Fibroblast of villous mesenchyme (primary cell): ENCODE measurements at regions not wholly inside any gene's neighbourhood (a gene's known extent, or its start where the extent isn't known, plus 50 kb on each side); places are given as distances from the start of the nearest gene placed in this dataset.

Experiments
- DNase-seq: peaks from one replicate; pipeline ENCODE4 v3.0.0-alpha.2; 2010; ENCODE audit warnings: low read depth
- H3K4me3 ChIP-seq: 2 replicates; pipeline ENCODE4 v1.5.1; 2011; ENCODE audit warnings: low read depth, mild to moderate bottlenecking, low read length
- TF ChIP-seq, protein P1 (sequence below): IDR thresholded peaks from 2 replicates; pipeline ENCODE4 v1.5.1; 2012; ENCODE audit warnings: low read depth, mild to moderate bottlenecking, low read length; ENCODE audit not compliant: insufficient read depth

DNA sequence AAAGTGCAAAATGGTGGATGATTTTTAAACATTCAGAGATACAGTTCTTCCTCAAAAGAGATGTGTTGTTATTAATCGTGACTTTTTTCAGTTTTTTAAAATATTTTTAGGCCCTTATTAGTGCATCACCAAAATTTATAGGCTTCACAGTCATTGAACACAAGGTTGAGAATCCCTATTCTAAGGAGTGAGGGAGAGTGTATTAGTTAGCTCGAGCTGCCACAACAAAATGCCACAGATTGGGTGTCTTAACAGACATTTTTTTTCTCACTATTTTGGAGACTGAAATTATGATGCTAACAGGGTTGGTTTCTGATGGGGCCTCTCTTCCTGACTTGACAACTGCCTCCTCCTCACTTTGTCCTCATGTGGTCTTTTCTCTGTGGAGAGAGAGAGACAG, 145.9 kb upstream of the TPRG1 start:
- no peak overlapping the region for H3K4me3 ChIP-seq
- no peak for DNase-seq
- TF ChIP-seq, protein P1, sequence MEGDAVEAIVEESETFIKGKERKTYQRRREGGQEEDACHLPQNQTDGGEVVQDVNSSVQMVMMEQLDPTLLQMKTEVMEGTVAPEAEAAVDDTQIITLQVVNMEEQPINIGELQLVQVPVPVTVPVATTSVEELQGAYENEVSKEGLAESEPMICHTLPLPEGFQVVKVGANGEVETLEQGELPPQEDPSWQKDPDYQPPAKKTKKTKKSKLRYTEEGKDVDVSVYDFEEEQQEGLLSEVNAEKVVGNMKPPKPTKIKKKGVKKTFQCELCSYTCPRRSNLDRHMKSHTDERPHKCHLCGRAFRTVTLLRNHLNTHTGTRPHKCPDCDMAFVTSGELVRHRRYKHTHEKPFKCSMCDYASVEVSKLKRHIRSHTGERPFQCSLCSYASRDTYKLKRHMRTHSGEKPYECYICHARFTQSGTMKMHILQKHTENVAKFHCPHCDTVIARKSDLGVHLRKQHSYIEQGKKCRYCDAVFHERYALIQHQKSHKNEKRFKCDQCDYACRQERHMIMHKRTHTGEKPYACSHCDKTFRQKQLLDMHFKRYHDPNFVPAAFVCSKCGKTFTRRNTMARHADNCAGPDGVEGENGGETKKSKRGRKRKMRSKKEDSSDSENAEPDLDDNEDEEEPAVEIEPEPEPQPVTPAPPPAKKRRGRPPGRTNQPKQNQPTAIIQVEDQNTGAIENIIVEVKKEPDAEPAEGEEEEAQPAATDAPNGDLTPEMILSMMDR = no peak

DNA sequence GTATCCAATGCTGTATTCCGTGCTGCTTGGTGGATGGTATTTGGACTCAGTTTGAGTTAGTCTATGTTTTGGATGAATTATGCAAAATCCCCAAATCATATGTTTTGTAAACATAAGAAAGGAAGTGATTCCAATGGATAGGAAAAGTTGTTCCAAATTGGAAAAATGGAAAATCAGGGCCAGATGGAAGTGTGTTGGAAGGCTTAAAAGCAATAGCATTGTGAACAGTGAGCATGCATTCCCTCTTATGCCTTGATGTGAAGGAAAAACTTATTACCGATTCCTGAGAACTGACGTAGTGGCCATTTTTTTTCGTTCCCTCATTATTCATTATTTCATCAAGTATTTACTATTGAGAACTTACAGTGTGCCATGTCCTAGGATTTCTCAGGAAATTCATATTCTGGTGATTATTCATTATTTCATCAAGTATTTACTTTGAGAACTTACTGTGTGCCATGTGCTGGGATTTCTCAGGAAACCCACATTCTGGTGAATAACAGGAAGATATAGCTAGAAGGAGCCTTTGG, 144.1 kb upstream of the TPRG1 start:
- TF ChIP-seq, protein P1 = no peak
- no peak overlapping the region for H3K4me3 ChIP-seq
- DNase-seq = no peak

DNA sequence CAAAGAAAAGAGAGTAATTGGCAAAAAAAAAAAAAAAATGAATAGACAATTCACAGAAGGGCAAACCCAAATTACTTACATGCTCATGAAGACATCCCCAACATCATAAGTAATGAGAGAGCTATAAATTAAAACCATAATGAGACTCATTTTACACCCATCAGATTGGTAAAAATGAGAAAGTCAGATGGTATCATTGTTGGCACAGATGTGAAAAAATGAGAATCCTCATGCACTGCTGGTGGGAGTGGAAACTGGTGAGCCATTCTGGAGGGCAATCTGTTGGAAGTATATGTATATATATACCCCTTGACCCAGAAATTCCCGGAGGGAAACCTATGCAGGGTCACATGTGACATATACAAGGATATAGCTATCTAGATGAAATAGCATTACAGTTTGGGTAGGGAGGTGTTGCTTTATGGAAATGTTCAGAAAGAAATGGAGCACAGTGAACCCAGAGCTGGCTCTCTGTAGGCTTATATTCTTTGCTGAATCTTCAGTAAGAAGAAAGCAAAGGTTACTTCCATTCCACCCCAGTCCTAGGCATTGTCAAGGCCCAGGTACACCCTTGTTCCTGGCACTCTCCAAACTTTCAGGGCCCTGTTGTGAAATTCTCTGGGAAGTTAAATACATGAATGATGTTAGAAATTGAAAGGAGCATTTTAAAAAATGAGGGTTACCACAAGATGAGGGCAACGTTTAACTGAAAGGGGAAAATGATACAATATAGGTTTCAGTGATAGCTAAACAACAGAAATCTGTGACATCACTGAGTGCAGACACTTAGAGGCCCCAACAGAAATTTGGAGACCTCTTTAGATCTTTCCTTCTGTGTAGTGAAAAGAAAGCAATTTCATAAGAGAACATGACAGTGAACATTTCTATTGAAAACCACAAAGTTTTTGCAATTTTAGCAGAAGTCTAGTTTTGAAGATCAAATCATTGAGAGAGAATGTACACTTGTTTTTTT, 132.7 kb upstream of the TPRG1 start:
- DNase-seq = no peak
- no peak overlapping the region for H3K4me3 ChIP-seq
- TF ChIP-seq, protein P1 = no peak

DNA sequence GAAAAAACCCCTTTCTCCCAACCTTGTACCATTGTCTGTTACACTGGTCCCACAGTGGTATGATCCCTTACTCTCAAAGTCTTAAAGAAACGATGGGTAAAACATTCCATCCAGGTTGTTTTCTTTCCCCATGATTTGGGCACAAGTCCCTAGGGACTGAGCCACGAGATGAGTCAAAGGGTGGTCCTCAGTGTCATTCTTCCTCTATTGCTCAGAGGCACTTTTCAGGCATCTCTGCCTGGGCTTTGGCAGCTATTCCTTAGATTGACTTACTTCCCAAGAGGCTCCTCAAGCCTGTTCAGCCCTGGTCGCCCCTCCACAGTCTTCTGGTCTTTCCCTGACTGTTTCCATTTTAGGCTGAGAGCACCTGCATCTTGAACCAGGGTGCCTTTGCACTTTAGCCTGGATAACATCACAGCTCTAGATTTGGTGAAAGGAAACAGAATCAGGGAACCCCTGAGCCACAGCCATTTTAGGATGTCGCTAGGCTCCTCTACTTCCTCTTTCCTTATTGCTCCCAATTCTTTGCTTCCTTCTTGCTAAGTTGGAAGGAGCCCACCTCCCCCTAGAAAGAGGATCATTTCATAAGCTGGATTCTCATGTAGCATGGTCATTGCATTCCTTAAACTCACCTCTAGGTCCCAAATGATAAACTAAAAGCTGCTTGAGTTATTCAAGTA, 131.0 kb upstream of the TPRG1 start:
- no peak overlapping the region for H3K4me3 ChIP-seq
- no peak for DNase-seq
- TF ChIP-seq, protein P1 = no peak

DNA sequence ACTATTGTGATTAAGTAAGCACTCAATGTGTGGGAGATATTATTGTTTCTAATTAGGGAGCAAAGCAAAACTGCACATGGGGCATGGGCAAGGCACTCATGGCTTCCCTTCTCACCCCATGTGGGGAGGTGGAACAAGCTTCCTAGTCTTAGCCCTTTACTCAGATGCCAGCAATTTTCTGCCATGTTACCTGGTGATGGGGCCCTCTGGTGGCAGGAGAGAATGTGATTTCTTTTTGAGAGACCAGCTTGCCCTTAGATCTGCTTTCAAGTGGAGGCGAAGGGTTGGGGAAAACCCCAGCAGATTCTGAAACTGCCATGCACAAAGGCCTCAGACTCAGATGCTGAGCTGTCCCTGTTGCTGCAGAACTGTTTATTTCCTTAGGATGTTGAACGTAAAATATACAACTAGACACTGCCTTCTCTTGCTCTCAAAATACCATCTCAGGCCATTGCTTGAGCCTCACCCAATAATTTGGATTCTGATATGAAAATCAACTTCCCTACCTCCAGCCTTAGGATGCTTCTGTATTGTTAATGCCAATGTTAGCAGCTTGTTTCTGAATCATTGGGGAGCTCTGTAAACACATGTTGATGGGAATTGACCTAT, 130.2 kb upstream of the TPRG1 start:
- TF ChIP-seq, protein P1 = peak; percentile 69
- peak; percentile 52 for DNase-seq
- H3K4me3 ChIP-seq = no peak overlapping the region

DNA sequence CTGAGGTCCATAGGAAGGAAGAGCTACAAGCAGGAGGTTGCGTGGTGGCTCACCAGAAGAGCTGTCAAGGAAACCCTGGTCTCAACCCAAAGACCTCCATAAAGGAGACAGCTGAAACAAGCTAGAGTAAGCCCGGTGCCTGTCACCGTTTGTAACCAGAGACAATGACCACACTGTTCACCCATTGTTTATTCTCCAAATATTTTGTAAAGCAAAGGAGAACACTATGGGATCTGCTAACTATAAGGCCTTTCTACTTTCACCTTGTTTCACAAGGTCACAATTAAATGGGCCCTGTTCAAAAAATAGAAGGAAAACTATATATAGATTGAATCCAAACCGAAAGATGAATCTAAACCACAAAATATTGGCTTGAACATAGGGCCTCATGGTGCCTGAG, 128.9 kb upstream of the TPRG1 start:
- no peak overlapping the region for H3K4me3 ChIP-seq
- DNase-seq = no peak
- TF ChIP-seq, protein P1 = no peak
